ENCODE measurements at regions not wholly inside any gene's neighbourhood (a gene's known extent, or its start where the extent isn't known, plus 50 kb on each side); places are given as distances from the start of the nearest gene placed in this dataset.

- Histone ChIP-seq H3K4me2 (ENCODE audit: low read length) (no peak overlapping the region), H3K4me3 (ENCODE audit: low read length) (no peak overlapping the region), H3K9me3 (replicated peaks; ENCODE audit: low read length) (peaks cover 7% of the 10 kb centered on the region), H3K4me1 (ENCODE audit: control insufficient read depth, insufficient read depth, low read length) (no peaks in the 10 kb centered on the region), H3K27me3 (ENCODE audit: control insufficient read depth, insufficient read depth, low read length) (no peaks in the 10 kb centered on the region), H3K9ac (ENCODE audit: low read depth, low read length) (no peak overlapping the region), H3K36me3 (ENCODE audit: insufficient read depth, low read length) (no peaks in the 10 kb centered on the region)
These were observed 310.8 kb downstream of the BMP7 start for GRCh38 chr20:56955680-56956079.

GRCh38 chr20:56956534-56956933 is 309.9 kb downstream of the BMP7 start:
- H3K4me2 ChIP-seq (ENCODE audit: low read length): no peak overlapping the region
- H3K27me3 ChIP-seq (ENCODE audit: control insufficient read depth, insufficient read depth, low read length): no peaks in the 10 kb centered on the region
- H3K4me3 ChIP-seq (ENCODE audit: low read length): no peak overlapping the region
- peaks cover 7% of the 10 kb centered on the region for H3K9me3 ChIP-seq (replicated peaks; ENCODE audit: low read length)
- H3K9ac ChIP-seq (ENCODE audit: low read depth, low read length): no peak overlapping the region
- H3K4me1 ChIP-seq (ENCODE audit: control insufficient read depth, insufficient read depth, low read length): no peaks in the 10 kb centered on the region
- H3K36me3 ChIP-seq (ENCODE audit: insufficient read depth, low read length): no peaks in the 10 kb centered on the region

- no peaks in the 10 kb centered on the region for H3K4me1 ChIP-seq (ENCODE audit: control insufficient read depth, insufficient read depth, low read length)
These were observed 308.5 kb downstream of the BMP7 start for GRCh38 chr20:56957737-56958553.

DNA sequence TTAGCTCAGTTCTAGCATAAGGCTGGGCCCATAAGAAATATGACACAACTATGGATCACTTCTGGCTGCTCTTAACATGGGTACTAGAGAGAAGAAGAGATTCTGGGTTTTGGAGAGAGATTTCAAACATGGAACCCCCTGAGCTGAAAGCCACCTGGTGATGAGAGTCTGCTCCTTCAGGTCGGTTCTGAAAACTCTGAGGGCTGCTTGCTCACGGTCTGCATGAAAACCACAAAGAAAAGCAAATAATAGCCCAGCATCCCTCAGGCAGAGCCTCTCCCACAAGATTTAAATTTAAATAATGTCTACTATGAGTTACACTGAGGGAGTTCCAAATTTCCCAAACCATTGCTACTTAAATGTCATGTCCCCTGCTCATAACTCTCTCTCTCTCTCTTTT is 301.5 kb downstream of the BMP7 start:
- Histone ChIP-seq H3K9ac (ENCODE audit: low read depth, low read length) (no peak overlapping the region), H3K9me3 (replicated peaks; ENCODE audit: low read length) (no peaks in the 10 kb centered on the region), H3K4me2 (ENCODE audit: low read length) (no peak overlapping the region), H3K36me3 (ENCODE audit: insufficient read depth, low read length) (no peaks in the 10 kb centered on the region), H3K4me3 (ENCODE audit: low read length) (no peak overlapping the region), H3K4me1 (ENCODE audit: control insufficient read depth, insufficient read depth, low read length) (no peaks in the 10 kb centered on the region), H3K27me3 (ENCODE audit: control insufficient read depth, insufficient read depth, low read length) (no peaks in the 10 kb centered on the region)

More at GRCh38 chr20:56957737-56958553, 308.5 kb downstream of the BMP7 start:
- Histone ChIP-seq H3K27me3 (ENCODE audit: control insufficient read depth, insufficient read depth, low read length) (no peaks in the 10 kb centered on the region), H3K9me3 (replicated peaks; ENCODE audit: low read length) (peaks cover 7% of the 10 kb centered on the region), H3K9ac (ENCODE audit: low read depth, low read length) (no peak overlapping the region), H3K4me3 (ENCODE audit: low read length) (no peak overlapping the region), H3K4me2 (ENCODE audit: low read length) (no peak overlapping the region), H3K36me3 (ENCODE audit: insufficient read depth, low read length) (no peaks in the 10 kb centered on the region)

DNA sequence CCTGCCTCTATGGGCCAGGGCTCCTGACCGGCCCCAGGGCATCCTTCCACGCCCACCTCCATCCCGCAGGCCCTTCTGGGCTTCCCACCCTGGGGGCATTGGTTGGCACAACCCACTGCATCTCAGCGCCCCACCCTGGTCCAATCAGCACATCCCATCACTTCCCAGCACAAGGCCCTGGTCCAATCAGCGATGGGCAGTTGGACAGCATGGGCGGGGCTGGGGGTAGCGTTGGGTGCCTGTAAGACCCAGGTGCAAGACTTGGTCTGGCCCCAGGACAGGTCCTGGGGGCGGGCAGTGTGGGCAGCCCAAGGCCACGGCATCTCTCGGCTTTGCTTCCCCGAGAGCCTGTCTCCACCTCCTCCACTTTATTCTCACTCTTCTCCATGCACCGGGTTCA is 298.5 kb downstream of the BMP7 start:
- Histone ChIP-seq H3K4me1 (ENCODE audit: control insufficient read depth, insufficient read depth, low read length) (no peaks in the 10 kb centered on the region), H3K9me3 (replicated peaks; ENCODE audit: low read length) (no peaks in the 10 kb centered on the region), H3K27me3 (ENCODE audit: control insufficient read depth, insufficient read depth, low read length) (no peaks in the 10 kb centered on the region), H3K4me2 (ENCODE audit: low read length) (no peak overlapping the region), H3K4me3 (ENCODE audit: low read length) (no peak overlapping the region), H3K9ac (ENCODE audit: low read depth, low read length) (no peak overlapping the region), H3K36me3 (ENCODE audit: insufficient read depth, low read length) (no peaks in the 10 kb centered on the region)

- Histone ChIP-seq H3K9me3 (replicated peaks; ENCODE audit: low read length) (no peaks in the 10 kb centered on the region), H3K27me3 (ENCODE audit: control insufficient read depth, insufficient read depth, low read length) (no peaks in the 10 kb centered on the region), H3K4me1 (ENCODE audit: control insufficient read depth, insufficient read depth, low read length) (no peaks in the 10 kb centered on the region), H3K9ac (ENCODE audit: low read depth, low read length) (no peak overlapping the region), H3K4me2 (ENCODE audit: low read length) (no peak overlapping the region), H3K4me3 (ENCODE audit: low read length) (no peak overlapping the region), H3K36me3 (ENCODE audit: insufficient read depth, low read length) (no peaks in the 10 kb centered on the region)
These were observed 297.9 kb downstream of the BMP7 start for GRCh38 chr20:56968376-56969048.

DNA sequence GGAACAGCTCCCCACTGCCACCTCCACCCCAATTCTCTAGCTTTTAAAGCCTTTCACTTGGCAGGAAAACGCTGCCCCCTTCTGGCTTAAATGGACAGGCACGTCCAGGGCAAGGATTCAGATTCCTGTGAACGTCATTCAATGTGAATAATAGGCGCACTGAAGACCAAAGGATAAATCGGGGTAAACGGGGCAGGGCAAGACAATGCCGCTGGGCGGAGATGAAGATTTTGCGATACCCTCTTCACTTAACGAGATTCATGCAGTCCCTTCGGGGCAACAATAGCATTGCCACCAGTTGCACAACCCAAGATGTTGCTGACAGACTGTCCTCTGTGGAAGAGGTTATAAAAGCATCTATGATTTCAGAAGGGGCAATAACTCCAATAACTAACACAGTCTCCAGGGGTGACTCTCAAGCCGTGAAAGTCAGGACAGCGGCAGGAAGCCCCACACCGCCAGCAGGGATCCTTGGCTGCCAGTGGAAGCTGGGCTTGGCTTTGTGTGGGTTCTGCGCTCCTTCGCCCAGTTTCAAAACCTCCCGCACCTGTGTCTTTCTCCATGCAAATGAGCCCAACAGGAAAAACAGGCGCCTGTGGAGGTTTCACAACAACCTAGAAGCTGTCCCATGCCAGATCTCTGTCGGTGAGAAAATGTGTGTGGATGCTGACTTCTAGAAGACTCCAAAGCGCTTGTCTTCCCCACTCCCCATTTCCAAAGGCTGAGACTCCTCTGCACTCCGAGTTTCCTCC is 291.8 kb downstream of the BMP7 start:
- Histone ChIP-seq H3K27me3 (ENCODE audit: control insufficient read depth, insufficient read depth, low read length) (no peaks in the 10 kb centered on the region), H3K4me1 (ENCODE audit: control insufficient read depth, insufficient read depth, low read length) (no peaks in the 10 kb centered on the region), H3K4me3 (ENCODE audit: low read length) (no peak overlapping the region), H3K9ac (ENCODE audit: low read depth, low read length) (no peak overlapping the region), H3K36me3 (ENCODE audit: insufficient read depth, low read length) (no peaks in the 10 kb centered on the region), H3K4me2 (ENCODE audit: low read length) (no peak overlapping the region), H3K9me3 (replicated peaks; ENCODE audit: low read length) (no peaks in the 10 kb centered on the region)

DNA sequence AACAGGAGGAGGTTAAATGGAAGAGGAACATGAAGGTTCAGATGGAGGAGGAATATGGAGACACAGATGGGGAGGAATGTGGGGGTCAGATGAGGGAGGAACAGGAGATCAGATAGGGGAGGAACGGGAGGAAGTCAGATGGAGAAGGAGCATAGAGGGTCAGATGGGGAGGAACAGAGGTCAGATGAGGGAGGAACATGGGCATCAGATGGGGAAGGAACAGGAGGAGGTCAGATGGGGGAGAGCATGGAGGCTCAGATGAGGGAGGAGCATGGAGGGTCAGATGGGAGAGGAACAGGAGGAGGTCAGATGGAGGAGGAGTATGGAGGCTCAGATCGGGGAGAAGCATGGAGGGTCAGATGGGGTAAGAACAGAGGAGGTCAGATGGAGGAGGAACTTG is 290.6 kb downstream of the BMP7 start:
- H3K4me3 ChIP-seq (ENCODE audit: low read length): no peak overlapping the region
- no peaks in the 10 kb centered on the region for H3K9me3 ChIP-seq (replicated peaks; ENCODE audit: low read length)
- no peak overlapping the region for H3K4me2 ChIP-seq (ENCODE audit: low read length)
- H3K4me1 ChIP-seq (ENCODE audit: control insufficient read depth, insufficient read depth, low read length): no peaks in the 10 kb centered on the region
- H3K27me3 ChIP-seq (ENCODE audit: control insufficient read depth, insufficient read depth, low read length): no peaks in the 10 kb centered on the region
- no peaks in the 10 kb centered on the region for H3K36me3 ChIP-seq (ENCODE audit: insufficient read depth, low read length)
- no peak overlapping the region for H3K9ac ChIP-seq (ENCODE audit: low read depth, low read length)

- H3K27me3 ChIP-seq (ENCODE audit: control insufficient read depth, insufficient read depth, low read length): no peaks in the 10 kb centered on the region
- no peaks in the 10 kb centered on the region for H3K4me1 ChIP-seq (ENCODE audit: control insufficient read depth, insufficient read depth, low read length)
- no peak overlapping the region for H3K4me2 ChIP-seq (ENCODE audit: low read length)
- H3K4me3 ChIP-seq (ENCODE audit: low read length): no peak overlapping the region
- H3K36me3 ChIP-seq (ENCODE audit: insufficient read depth, low read length): no peaks in the 10 kb centered on the region
- no peak overlapping the region for H3K9ac ChIP-seq (ENCODE audit: low read depth, low read length)
- H3K9me3 ChIP-seq (replicated peaks; ENCODE audit: low read length): no peaks in the 10 kb centered on the region
These were observed 290.1 kb downstream of the BMP7 start for GRCh38 chr20:56976336-56976735.

GRCh38 chr20:56978475-56978874 is 288.0 kb downstream of the BMP7 start:
- H3K27me3 ChIP-seq (ENCODE audit: control insufficient read depth, insufficient read depth, low read length): no peaks in the 10 kb centered on the region
- H3K9me3 ChIP-seq (replicated peaks; ENCODE audit: low read length): no peaks in the 10 kb centered on the region
- no peak overlapping the region for H3K9ac ChIP-seq (ENCODE audit: low read depth, low read length)
- no peak overlapping the region for H3K4me2 ChIP-seq (ENCODE audit: low read length)
- H3K4me3 ChIP-seq (ENCODE audit: low read length): no peak overlapping the region
- H3K36me3 ChIP-seq (ENCODE audit: insufficient read depth, low read length): no peaks in the 10 kb centered on the region
- H3K4me1 ChIP-seq (ENCODE audit: control insufficient read depth, insufficient read depth, low read length): no peaks in the 10 kb centered on the region

DNA sequence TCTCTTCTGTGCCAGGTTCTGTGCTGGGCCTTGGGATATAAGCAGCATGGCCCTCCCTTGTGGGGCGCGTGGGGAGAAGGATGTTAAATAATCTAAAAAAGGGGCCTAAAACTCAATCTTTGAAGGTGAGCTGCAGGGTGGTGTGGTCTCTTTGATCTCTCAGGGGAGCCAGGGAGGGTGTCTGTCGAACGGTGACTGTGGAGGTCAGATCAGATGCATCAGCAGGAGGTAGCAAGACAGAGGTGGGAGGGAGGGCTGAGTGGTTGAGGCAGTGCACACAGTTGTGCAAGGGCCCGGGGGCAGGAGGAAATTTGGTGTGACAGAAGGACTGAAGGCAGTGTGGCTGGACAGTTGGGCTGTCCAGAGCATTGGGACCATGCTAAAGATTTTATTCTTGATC is 287.3 kb downstream of the BMP7 start:
- H3K36me3 ChIP-seq (ENCODE audit: insufficient read depth, low read length): no peaks in the 10 kb centered on the region
- H3K4me1 ChIP-seq (ENCODE audit: control insufficient read depth, insufficient read depth, low read length): no peaks in the 10 kb centered on the region
- no peak overlapping the region for H3K4me2 ChIP-seq (ENCODE audit: low read length)
- no peak overlapping the region for H3K9ac ChIP-seq (ENCODE audit: low read depth, low read length)
- no peaks in the 10 kb centered on the region for H3K27me3 ChIP-seq (ENCODE audit: control insufficient read depth, insufficient read depth, low read length)
- H3K9me3 ChIP-seq (replicated peaks; ENCODE audit: low read length): no peaks in the 10 kb centered on the region
- H3K4me3 ChIP-seq (ENCODE audit: low read length): no peak overlapping the region

Data from skeletal muscle satellite cell (primary cell).